H1 (cell line): ENCODE measurements at regions not wholly inside any gene's neighbourhood (a gene's known extent, or its start where the extent isn't known, plus 50 kb on each side); places are given as distances from the start of the nearest gene placed in this dataset.

Experiments used
- BCL11A ChIP-seq, 2 experiments: IDR thresholded peaks; one replicate each; pipeline ENCODE4 v1.6.1; 2011; ENCODE audit warnings: low read depth in 2 of 2, low read length in 2 of 2, mild to moderate bottlenecking in 2 of 2
- HDAC2 ChIP-seq, 2 experiments: fragments of 300-600 bp in 1 of 2; sonication (generic) in 1 of 2; IDR thresholded peaks; 2 replicates each; pipeline ENCODE4 v1.6.1; 2011 to 2012; ENCODE audit warnings: low read depth in 2 of 2, low read length in 2 of 2, mild to moderate bottlenecking in 2 of 2, moderate library complexity in 2 of 2, borderline replicate concordance in 1 of 2, inconsistent platforms in 1 of 2
- NRF1 ChIP-seq: IDR thresholded peaks from 2 replicates; pipeline ENCODE4 v1.6.1; 2011; ENCODE audit warnings: mild to moderate bottlenecking, low read depth, low read length, improper control_type of control experiment
- POU5F1 ChIP-seq: IDR thresholded peaks from 2 replicates; pipeline ENCODE4 v1.6.1; 2011; ENCODE audit warnings: low read depth, mild to moderate bottlenecking, low read length, moderate library complexity
- RNF2 ChIP-seq: fragments of 200-900, 300-1000 bp; sonication (generic); IDR thresholded peaks from 2 replicates; pipeline ENCODE4 v1.7.1; 2016; ENCODE audit warnings: borderline replicate concordance, low read depth, mild to moderate bottlenecking, antibody characterized with exemption, low read length; ENCODE audit not compliant: poor library complexity, severe bottlenecking; ENCODE audit errors: missing control alignments
- SIX5 ChIP-seq: IDR thresholded peaks from 2 replicates; pipeline ENCODE4 v1.6.1; 2011; ENCODE audit warnings: mild to moderate bottlenecking, low read depth, low read length
- SUZ12 ChIP-seq: fragments of 200-600 bp; sonication (generic); IDR thresholded peaks from 2 replicates; pipeline ENCODE4 v1.6.1; 2012; ENCODE audit warnings: mild to moderate bottlenecking, inconsistent platforms, low read length, moderate library complexity, mixed read lengths
- TF ChIP-seq, protein P1 (sequence below), 3 experiments: IDR thresholded peaks; 1 replicate in 2 of 3; 2 replicates in 1 of 3; pipeline versions ENCODE4 v1.5.1 to v1.6.1; 2011; ENCODE audit warnings: low read length in 3 of 3, mild to moderate bottlenecking in 3 of 3, inconsistent platforms in 2 of 3, low read depth in 1 of 3, moderate library complexity in 1 of 3; ENCODE audit not compliant: insufficient read depth in 1 of 3; ENCODE audit errors: control extremely low read depth in 1 of 3

DNA sequence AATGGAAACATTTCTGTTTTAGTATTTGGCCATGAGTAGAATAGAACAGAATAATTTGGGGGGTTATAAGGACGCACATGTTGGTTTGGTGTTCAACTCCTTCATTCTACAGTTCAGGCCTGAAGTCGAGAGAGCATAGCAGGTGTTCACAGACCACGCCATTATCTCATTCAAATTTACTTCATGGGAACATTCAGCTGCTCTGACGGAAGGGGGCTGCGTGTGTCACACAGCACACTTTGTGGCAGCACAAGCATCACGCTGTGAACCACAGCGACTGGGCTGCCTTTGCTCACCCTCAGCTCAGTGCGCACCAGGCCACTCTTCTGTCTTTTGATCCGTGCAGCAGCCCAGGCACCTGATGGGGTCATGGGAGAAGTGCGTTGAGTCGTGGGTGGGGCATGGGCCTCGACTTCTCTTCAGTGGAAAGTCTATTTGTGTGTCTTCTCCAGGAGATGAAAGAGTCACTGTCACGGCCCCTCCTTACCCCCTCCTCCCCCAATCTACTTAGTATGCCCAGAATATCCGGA is 348.6 kb upstream of the SALL3 start (continued):
- TF ChIP-seq RNF2 = no peak
- TF ChIP-seq NRF1 = no peak
- TF ChIP-seq, protein P1, sequence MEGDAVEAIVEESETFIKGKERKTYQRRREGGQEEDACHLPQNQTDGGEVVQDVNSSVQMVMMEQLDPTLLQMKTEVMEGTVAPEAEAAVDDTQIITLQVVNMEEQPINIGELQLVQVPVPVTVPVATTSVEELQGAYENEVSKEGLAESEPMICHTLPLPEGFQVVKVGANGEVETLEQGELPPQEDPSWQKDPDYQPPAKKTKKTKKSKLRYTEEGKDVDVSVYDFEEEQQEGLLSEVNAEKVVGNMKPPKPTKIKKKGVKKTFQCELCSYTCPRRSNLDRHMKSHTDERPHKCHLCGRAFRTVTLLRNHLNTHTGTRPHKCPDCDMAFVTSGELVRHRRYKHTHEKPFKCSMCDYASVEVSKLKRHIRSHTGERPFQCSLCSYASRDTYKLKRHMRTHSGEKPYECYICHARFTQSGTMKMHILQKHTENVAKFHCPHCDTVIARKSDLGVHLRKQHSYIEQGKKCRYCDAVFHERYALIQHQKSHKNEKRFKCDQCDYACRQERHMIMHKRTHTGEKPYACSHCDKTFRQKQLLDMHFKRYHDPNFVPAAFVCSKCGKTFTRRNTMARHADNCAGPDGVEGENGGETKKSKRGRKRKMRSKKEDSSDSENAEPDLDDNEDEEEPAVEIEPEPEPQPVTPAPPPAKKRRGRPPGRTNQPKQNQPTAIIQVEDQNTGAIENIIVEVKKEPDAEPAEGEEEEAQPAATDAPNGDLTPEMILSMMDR (IDR thresholded peaks at IDR 0.05; ENCODE audit: control extremely low read depth in 1 of 3, insufficient read depth in 1 of 3, low read depth in 1 of 3, low read length in 3 of 3) = no peak
- no peak for TF ChIP-seq SIX5
- TF ChIP-seq POU5F1 = no peak
- no peak for TF ChIP-seq BCL11A (IDR thresholded peaks at IDR 0.05; ENCODE audit: low read depth in 2 of 2, low read length in 2 of 2)
- TF ChIP-seq SUZ12 = no peak
- TF ChIP-seq HDAC2 (IDR thresholded peaks at IDR 0.05; ENCODE audit: borderline replicate concordance in 1 of 2, low read depth in 2 of 2, low read length in 2 of 2) = no peak
